ENCODE measurements at regions not wholly inside any gene's neighbourhood (a gene's known extent, or its start where the extent isn't known, plus 50 kb on each side); places are given as distances from the start of the nearest gene placed in this dataset.

- TF ChIP-seq CTCF (IDR thresholded peaks at IDR 0.05): no peak
- TF ChIP-seq POLR2A (IDR thresholded peaks at IDR 0.05): no peak
- intact Hi-C loops (cut with DNase I; ENCODE audit: low total_unique reads): no loop called here
Observed at GRCh38 chr1:71233645-71234044, 152.8 kb upstream of the ZRANB2 start.

GRCh38 chr1:71232786-71233185 lies 152.0 kb upstream of the ZRANB2 start:
- no peak overlapping the region for H3K4me3 ChIP-seq (ENCODE audit: low read depth, poor library complexity, severe bottlenecking)
- 86 to 87% methylated on average over 5 of the region's 5 CpGs for WGBS, 2 donors
- intact Hi-C loops (cut with DNase I; ENCODE audit: low total_unique reads): no loop called here

More at GRCh38 chr1:71233645-71234044, 152.8 kb upstream of the ZRANB2 start:
- DNase-seq (ENCODE audit: low spot score in 2 of 2): no peak
- H3K4me3 ChIP-seq (ENCODE audit: low read depth, poor library complexity, severe bottlenecking): no peak overlapping the region
- 88 to 100% methylated on average over 1 of the region's 1 CpG for WGBS, 2 donors

GRCh38 chr1:71232166-71232763 lies 151.4 kb upstream of the ZRANB2 start:
- no peak for TF ChIP-seq CTCF (IDR thresholded peaks at IDR 0.05)
- no peak for TF ChIP-seq POLR2A (IDR thresholded peaks at IDR 0.05)
- DNase-seq (ENCODE audit: low spot score in 2 of 2): peak in 1 of 2 donors; percentile 22
- 60 to 63% methylated on average over 12 of the region's 12 CpGs for WGBS, 2 donors
- H3K4me3 ChIP-seq (ENCODE audit: low read depth, poor library complexity, severe bottlenecking): no peak overlapping the region
- intact Hi-C loops (cut with DNase I; ENCODE audit: low total_unique reads): no loop called here

More at GRCh38 chr1:71232786-71233185, 152.0 kb upstream of the ZRANB2 start:
- TF ChIP-seq CTCF (IDR thresholded peaks at IDR 0.05): no peak
- no peak for DNase-seq (ENCODE audit: low spot score in 2 of 2)

- TF ChIP-seq CTCF (IDR thresholded peaks at IDR 0.05) (no peak), POLR2A (IDR thresholded peaks at IDR 0.05) (no peak)
- no peak overlapping the region for H3K4me3 ChIP-seq (ENCODE audit: low read depth, poor library complexity, severe bottlenecking)
- DNase-seq (ENCODE audit: low spot score in 2 of 2): no peak
- 53 to 54% methylated on average over 1 of the region's 1 CpG for WGBS, 2 donors
- intact Hi-C loops (cut with DNase I; ENCODE audit: low total_unique reads): no loop called here
Observed at GRCh38 chr1:71231751-71232150, 150.9 kb upstream of the ZRANB2 start.

- H3K4me3 ChIP-seq (ENCODE audit: low read depth, poor library complexity, severe bottlenecking): no peak overlapping the region
- no peak for DNase-seq (ENCODE audit: low spot score in 2 of 2)
- TF ChIP-seq POLR2A (IDR thresholded peaks at IDR 0.05) (no peak), CTCF (IDR thresholded peaks at IDR 0.05) (no peak)
- 52 to 56% methylated on average over 12 of the region's 12 CpGs for WGBS, 2 donors
- intact Hi-C loops (cut with DNase I; ENCODE audit: low total_unique reads): no loop called here
Observed at GRCh38 chr1:71228742-71229365, 148.0 kb upstream of the ZRANB2 start.

GRCh38 chr1:71228241-71228640 lies 147.4 kb upstream of the ZRANB2 start:
- 64 to 71% methylated on average over 4 of the region's 4 CpGs for WGBS, 2 donors
- H3K4me3 ChIP-seq (ENCODE audit: low read depth, poor library complexity, severe bottlenecking): no peak overlapping the region
- no peak for TF ChIP-seq CTCF (IDR thresholded peaks at IDR 0.05)
- no peak for TF ChIP-seq POLR2A (IDR thresholded peaks at IDR 0.05)
- intact Hi-C loops (cut with DNase I; ENCODE audit: low total_unique reads): no loop called here
- no peak for DNase-seq (ENCODE audit: low spot score in 2 of 2)

Measured in lower leg skin (tissue), 4 donors.